Islet of Langerhans (tissue), 1 donor: ENCODE measurements at regions not wholly inside any gene's neighbourhood (a gene's known extent, or its start where the extent isn't known, plus 50 kb on each side); places are given as distances from the start of the nearest gene placed in this dataset.

Experiments used
- FAIRE-seq: peaks from one replicate; lab custom pipeline; 2011; peaks lifted over from hg19 to GRCh38; lab: Jason Lieb, UNC

DNA sequence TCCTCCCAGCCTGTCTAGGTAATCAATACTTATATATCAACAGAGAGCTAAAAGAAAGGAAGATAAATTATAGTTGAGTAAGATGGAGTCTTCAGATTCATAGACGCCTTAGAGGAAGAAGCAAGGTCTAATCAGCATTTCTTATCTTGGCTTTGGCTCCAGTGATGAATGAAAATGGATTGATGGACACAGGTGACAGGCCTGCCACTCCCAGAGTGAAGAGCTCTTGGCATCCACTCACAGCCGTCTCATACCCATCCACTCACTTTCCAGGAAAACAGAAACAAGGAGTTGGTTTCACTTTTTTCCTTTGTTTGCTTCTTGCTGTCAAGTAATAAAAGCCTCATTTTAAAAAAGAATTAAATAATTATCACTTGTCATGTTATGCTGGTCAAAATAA is 168.2 kb downstream of the MFSD1 start:
- no peak for FAIRE-seq

DNA sequence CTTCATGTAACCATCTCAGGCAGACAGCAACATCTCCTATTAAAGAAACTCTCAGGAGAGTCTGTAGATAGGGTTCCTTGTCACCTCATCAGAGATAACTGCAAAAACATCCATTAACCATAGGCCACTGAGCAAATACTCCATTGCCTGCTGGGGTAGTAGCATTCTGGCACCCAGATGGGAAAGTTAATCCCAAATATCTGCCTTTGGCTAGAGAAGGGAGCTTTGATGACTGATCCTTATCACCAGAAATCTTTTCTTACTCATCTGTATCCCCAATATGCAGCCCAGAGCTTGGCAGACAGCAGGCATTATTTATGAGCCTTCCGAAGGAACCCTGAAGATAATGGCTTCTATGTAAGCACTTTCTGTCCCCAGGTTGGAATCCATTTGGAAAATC is 173.1 kb downstream of the MFSD1 start:
- no peak for FAIRE-seq

DNA sequence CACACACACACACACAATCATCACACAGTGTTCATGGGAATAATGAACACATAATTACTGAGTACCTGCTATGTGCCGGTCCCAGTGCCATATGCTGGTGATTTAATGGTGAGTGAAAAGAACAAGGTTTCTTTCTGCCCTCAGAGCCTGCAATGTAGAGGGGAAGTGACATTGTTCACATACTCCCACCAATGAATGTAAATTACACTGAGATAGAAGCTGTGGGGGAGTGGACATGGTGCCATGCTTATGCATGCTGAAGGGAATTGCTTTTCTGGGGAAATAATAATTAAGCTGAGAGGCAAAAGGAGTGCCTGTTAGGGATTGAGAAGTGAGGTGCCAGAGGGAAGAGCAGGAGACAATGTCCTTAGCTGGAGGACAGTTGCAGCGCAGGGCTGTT is 175.1 kb downstream of the MFSD1 start:
- no peak for FAIRE-seq

DNA sequence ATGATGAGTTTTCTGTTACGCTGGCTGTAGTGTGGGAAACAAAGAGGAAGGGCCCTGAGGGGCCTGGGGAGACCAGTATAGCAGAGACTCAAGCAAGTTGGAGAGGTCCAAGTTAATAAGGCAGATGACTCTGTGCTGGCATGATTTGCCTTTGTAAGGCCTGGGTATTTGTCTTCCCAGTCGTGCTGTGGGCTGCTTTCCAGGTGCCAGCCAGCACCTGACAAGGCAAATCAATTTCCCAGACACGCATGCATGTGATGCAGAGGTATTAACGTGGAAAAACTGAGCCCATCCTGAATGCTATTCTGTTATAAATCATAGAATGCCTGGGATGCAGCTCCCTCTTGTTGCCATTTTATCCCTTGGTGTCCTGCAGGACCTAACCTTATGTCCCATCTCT is 175.6 kb downstream of the MFSD1 start:
- no peak for FAIRE-seq

DNA sequence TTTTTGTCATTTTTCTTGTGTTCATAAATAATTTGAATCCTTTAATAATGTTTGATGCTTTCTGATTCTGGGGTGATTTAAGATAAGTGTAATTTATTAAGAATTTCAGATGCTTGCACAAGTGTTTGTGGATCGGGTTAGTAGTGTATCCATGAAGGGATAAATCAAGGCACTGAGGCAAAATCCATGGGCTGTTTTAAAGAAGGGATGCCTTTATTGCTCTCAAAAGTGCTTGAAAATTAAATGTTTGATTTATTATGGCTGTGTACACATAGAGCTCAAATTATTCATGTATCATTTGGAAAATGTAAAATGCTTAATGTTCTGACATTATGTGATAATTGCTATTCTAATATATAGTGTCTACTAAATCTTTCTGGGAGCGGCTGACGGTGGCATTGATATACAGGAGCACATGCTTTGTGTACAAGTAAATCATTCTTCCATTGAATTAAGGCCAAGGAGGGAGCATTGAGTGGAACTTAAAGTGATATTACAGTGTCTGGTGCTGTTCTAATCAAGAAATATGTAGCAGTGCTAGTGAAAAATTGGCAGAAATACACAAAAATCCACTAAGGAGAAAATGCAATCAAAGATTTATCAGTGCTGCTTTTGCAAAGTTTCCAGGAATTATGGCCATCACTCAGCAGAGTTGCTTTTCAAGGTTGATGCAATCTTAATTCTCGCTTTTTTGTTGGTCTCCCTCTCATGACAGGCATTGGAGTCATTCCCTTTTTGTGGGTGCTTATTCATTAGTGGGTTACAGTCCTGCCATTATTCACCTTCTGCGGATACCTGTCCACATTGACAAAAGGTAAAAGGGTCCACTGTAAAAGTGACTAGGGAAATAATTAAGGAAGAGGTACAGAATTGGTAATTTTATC is 181.6 kb downstream of the MFSD1 start:
- FAIRE-seq: no peak

DNA sequence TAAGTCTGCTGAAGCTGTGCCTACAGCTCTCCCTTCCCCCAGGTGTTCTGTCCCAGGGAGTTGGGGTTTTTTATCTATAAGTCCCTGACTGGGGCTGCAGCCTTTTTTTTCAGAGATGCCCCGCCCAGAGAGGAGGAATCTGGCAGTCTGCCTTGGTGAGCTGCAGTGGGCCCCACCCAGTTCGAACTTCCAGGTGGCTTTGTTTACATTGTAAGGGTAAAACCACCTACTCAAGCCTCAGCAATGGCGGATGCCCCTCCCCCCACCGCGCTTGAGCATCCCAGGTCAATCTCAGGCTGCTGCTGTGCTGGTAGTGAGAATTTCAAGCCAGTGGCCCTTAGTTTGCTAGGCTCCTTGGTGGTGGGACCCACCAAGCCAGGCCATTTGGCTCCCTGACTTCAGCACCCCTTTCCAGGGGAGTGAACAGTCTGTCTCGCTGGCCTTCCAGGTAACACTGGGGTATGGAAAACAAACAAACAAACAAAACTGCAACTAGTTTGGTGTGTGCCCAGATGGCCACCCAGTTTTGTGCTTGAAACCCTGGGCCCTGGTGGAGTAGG is 189.4 kb downstream of the MFSD1 start:
- no peak for FAIRE-seq

DNA sequence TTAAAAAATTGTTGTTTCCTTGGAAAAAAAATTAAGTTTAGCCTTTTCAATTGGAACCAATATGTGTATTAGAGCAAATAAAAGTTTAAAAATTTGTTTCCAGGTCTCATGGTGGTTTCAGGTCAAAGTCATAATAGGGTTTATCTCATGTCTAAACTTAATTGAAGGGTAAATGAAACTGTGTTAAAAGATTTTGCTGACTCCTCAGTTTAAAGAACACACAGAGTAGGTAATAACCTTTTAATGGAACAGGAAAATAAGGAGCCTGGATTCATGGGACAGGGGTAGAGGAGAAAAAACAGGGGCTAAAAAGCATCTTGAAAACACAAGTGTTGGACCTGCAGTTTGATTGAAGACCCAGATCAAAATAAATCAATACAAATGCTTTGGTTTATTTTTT is 190.6 kb downstream of the MFSD1 start:
- FAIRE-seq: no peak

DNA sequence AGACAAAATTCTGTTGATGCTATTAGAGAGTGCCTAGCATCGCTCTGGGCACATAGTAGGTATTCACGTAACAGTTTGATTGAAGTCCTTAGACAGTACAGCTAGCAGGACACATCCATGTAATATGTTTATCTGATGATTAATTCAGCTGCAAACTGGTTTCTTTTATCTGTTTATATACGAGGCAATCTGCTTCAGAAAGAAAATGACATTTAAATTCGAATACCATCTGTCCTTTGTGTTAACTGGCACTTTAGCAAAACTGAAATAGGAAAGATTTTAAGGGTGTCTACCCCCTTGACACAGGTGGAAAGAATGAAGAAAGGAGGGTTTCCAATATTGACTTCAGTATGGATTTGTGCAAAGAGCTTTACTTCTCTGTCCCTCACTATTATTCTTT is 192.5 kb downstream of the MFSD1 start:
- no peak for FAIRE-seq

DNA sequence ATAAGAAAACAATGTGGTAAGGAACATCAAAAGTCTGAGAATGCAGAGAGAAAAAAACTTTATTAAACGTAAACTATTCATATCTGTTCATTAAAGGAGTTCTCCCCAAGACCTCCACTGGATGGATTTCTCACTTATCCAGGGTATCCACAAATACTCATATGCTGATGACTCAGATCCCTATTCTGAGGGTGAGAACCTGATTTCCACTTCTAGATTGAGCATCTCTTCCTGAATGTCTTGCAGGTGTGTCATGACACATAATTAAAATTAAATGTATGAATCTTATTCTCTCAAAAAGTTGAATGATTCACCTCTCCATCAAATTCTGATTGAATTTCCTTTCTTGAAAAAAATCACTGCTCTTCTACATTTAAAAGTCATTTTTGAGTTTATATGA is 199.9 kb downstream of the MFSD1 start:
- no peak for FAIRE-seq

DNA sequence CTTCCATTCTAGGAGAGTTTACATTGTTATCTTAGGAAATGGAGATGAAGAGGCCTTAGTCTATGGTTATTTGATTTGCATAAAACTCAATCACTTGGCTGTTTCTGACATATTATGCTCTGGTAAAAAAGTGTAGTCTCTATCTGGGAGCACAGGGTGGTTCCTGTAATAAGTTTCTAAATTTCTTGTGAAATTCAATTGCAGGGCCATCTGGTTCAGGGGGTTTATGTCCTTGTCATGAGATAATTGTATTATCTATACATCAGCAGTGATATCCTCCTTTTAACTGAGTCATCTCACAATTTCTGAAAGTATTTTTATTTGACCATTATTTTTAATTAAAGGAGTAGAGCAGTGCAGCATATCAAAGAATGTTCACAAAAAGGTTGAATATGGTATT is 203.3 kb downstream of the MFSD1 start:
- no peak for FAIRE-seq

DNA sequence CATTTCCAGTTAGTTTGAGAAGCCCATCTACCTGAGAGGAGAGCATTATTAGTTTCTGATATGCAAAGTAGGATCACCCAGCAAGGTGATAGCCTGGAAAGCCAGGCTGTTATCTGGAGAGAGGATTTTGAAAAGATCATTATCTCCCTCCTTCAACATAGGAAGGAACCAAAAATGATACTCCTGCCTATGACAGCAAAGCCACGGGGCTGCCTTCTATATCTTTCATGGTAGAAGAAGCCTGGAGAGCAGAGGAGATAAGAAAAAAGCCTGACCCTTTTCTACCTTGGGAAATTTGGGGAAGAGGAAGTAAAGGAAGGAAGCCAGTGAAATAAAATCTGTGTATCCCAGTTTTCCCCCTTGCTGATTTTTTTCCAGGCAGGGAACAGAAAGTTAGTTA is 205.5 kb downstream of the MFSD1 start:
- no peak for FAIRE-seq

DNA sequence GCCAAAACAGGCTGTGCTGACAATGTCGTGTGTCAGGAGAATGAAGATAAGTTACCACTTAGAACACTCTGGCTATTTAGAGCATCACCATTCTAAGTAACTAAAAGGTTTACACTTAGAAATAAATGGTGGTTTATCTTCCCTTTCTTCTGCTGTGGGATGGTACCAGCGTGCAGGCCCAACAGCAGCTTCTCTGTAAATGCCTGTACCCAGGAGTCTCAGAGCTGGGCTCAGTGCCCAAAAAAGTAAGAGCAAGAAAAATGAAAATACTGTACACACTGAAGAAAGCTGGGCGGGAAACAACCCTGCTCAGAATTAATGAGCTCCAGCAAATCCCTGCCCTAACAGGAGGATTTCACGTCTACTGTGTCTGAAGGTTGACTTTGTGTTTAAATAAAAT is 206.5 kb downstream of the MFSD1 start:
- FAIRE-seq: no peak

DNA sequence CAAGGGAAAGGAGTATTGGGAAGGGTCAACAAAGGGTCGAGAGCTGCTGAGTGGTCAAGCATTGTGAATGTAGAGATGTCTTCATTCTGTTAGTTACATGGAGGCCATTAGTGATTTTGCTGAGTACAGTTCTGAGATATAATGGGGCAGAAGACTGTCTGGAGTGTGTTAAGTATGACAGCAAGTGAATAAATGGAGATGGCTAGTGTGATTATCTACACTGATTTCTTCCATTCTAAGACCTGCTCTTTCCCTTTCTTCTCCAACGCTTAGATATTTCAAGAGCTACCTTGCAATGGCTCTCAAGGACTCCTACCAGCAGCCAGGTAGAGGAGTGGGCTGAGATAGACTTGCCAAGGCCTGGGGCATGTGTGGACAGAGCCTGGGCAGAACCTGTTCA is 216.5 kb downstream of the MFSD1 start:
- FAIRE-seq: no peak

DNA sequence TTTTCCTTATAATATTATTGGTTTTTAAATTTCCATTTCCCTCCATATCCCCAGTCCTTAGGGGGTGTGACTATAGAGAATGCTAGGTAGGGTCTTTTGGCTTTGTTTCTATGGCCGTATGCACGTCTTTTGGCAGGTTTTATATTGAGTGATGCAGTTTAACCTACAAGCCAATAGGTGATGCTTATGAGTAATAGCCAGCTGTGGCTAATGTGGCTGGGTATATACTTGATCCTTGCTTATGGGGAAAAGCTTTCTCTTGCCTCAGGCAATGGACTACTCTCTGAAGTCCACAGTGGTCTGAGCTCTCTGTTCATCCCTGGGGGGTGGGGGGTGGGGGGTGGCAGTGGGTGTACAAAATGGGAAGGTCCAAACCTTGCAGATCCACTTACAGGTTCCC is 223.9 kb downstream of the MFSD1 start:
- no peak for FAIRE-seq

DNA sequence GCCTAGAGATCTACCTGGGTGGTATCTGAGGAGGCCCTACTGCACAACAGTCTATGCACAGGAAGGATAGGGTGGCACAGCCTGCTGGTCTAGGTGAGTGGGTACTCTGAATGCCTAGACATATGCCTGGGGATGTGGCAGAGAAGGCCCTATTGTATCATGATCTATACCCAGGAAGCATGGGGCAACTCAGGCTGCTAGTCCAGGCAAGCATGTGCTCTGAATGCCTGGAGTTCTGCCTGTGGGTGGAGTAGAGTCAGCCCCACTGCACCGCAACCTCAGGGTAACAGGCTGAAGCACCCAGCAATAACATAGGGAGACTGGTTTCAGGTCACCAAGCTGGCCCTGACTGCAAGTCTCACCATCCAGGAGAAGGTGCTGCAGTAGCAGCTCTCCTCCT is 224.7 kb downstream of the MFSD1 start:
- FAIRE-seq: no peak

DNA sequence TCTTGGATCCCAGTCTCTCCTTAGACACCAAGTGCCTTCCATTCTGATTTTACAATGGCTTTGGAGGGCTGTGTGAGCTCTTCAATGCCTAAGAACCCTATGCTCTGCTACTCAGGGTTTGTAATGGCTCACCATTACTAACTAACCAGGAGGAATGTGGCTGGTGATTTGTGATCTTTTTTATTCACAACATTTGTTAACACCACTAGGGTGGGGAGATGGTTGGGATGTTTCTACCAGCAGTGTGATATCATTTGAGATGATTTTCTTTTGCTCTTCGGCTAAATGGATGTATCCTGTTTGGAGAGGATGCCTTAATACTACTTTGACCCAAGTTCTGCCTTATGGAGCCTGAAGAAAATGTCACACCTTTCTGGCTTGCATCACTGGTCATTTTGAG is 226.9 kb downstream of the MFSD1 start:
- no peak for FAIRE-seq

DNA sequence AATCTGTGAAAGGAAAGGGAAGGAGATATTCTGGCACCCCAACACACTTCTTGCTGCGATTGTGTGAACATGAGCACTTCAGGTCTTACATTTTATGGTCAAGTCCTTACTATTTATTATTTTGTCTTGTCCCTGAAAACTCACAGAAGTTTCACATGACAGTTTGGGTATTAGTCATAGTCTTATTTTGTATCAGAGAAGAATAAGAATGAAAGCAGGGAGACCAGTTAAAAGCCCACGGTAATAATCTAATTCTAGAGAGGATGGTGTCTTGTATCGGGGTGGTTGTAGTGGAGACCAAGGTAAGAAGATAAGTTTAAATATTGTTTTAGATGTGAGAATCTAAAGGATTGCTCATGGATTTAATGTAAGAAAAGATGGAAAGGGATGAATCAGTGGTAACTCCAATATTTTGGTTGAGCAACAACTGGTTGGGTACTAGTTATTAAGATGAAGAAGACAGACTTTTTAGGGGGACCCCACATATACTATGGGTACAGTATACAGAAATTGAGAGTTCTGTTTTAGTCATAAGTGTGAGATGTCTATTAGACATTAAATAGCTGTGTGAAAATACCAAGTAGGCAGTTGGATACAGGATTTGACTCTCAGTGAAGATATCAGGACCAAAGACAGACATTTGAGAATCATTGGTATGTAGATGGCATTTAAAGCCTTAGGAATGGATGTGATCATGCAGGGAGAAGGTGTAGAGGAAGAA is 227.6 kb downstream of the MFSD1 start:
- no peak for FAIRE-seq

DNA sequence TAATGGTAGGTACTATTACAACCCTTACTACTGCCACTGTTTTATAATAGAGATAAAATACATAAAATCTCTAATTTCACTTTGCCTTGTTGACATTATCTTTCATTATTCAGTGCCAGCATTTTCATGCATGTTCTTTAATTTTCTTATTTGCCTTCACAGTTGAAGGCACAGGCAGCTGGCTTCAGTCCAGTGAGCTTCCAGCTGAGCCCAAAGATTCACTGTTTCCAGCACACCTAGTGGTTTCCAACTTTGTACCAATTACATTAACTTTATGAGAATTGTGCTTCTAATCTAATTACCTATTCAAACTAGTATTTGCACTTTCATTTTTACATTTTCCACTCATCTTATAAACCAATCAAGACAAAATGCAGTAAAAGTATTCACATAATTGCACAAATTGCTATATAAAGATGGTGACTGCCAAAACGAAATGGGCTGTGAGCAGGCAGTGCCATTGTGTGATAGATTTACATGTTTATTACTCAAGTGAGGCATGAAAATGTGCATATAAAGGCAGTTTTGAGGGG is 228.3 kb downstream of the MFSD1 start:
- no peak for FAIRE-seq

DNA sequence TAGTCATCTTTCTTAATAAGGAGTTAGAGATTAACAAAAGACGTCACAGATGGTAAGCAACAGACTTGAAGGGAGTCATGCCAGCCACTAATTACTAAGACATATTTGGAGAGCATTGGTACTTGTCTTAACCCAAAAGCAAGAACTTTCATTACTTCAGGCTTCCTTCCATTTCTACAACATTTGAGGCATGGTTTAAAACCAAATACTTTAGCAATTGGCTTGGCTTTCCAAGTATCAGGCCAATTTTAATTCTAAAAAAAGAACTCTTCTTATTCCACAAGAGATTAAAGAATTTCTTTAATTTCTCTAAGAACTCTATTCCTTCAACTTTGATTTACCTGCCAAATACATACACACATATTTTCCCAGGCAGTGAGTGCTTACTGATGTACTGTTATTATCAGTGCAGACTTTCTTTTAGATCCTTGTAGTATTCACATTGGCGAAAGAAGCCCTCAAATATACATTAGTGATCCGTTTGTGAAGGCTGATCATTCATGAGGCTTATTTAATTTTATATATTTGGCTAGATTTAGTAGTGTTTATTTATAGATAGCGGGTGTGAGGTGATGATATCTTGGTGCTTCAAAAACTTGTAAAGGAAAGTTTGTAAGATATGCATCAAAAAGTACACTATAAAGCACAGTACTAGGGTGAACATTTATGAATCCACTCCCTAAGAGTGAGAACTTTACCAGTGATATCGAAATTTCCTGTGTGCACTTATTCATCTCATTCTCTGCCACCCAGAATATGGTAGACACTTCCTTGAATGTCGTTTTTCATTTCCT is 229.2 kb downstream of the MFSD1 start:
- FAIRE-seq: no peak

DNA sequence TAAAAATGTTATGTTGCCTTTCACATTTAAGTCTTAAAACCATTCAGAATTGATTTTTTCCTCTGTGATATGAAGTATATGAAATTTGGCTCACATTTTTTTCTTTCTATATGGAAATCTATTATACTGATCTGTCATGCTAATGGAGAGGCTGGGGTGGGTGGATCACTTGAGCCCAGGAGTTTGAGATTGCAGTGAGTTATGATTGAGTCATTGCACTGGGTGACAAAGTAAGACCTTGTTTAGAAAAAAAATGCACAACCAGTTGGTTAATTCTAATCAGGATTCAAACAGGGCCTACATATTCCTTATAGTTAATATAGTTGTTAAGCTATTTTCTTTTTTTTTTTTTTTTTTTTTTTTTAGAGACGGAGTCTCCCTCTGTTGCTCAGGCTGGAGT is 230.5 kb downstream of the MFSD1 start:
- FAIRE-seq: no peak

DNA sequence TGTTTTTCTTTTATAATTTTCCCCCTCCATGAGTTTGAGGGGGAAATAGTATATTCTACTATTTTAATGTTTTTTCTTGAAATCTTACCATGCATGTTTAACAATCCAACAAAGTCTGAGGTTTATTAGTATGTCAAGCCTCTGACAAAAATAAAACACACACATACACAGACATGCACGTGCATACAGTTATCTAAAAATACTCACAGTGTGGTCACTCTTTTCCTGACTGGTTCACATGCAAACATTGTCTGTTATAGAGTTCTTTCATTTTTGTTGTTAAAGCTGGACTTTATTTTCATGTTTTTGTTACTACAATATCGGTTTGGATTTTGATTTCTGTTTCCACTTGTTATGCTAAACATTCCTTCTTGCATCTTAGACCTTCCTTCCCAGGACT is 236.6 kb downstream of the MFSD1 start:
- no peak for FAIRE-seq

DNA sequence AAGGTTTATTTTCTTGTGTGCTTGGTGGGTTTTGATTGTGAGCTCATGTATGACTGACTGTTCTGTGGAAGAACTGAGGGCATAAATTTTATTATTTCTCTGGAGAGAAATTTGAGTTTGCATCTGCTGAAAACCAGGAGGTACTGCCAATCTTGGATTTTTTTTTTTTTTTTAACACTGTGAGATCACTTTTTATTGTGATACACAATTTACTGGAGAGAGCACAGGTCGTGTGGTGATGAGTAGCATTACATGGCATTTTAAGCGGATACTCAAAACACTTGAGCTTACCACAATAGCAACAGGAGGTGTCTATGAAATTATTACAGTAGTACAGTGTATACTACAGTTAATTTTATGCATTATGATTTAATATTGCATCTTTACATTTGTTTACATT is 237.4 kb downstream of the MFSD1 start:
- no peak for FAIRE-seq
